RWPE2 (cell line): ENCODE measurements at regions not wholly inside any gene's neighbourhood (a gene's known extent, or its start where the extent isn't known, plus 50 kb on each side); places are given as distances from the start of the nearest gene placed in this dataset.
A peak's percentile ranks its signal among the peaks of the same experiment; 100 is the strongest.

Source experiments
- ATAC-seq: fragments of 200-7000 bp; cut with Tn5 transposase; 3 replicates; pipeline ENCODE4 v1.9.1; 2021; ENCODE audit warnings: low read depth
- DNase-seq: peaks from one replicate; pipeline ENCODE4 v3.0.0-alpha.2; 2020; ENCODE audit warnings: low spot score
- H3K27ac ChIP-seq: fragments of 450-650 bp; 2 replicates; pipeline ENCODE4 v1.5.1; 2017; ENCODE audit warnings: mild to moderate bottlenecking; ENCODE audit not compliant: poor library complexity, severe bottlenecking
- H3K27me3 ChIP-seq: fragments of 250-450 bp; sonication (Bioruptor Pico); 2 replicates; pipeline ENCODE4 v1.5.1; 2021; ENCODE audit warnings: mild to moderate bottlenecking, moderate library complexity; ENCODE audit not compliant: insufficient read depth, poor library complexity, severe bottlenecking
- H3K36me3 ChIP-seq: fragments of 250-450 bp; sonication (Bioruptor Pico); 2 replicates; pipeline ENCODE4 v1.5.1; 2020; ENCODE audit warnings: low read depth, mild to moderate bottlenecking, moderate library complexity
- H3K4me1 ChIP-seq: fragments of 250-450 bp; sonication (Bioruptor Pico); 2 replicates; pipeline ENCODE4 v1.5.1; 2021; ENCODE audit warnings: mild to moderate bottlenecking, moderate library complexity; ENCODE audit not compliant: insufficient read depth, poor library complexity, severe bottlenecking
- H3K4me3 ChIP-seq: fragments of 250-450 bp; sonication (Bioruptor Pico); 2 replicates; pipeline ENCODE4 v1.5.1; 2021; ENCODE audit warnings: mild to moderate bottlenecking, moderate library complexity; ENCODE audit not compliant: severe bottlenecking
- H3K9me3 ChIP-seq: fragments of 250-450 bp; sonication (Bioruptor Pico); 2 replicates; pipeline ENCODE4 v1.5.1; 2021; ENCODE audit warnings: mild to moderate bottlenecking, moderate library complexity; ENCODE audit not compliant: severe bottlenecking
- CTCF ChIP-seq: fragments of 450-650 bp; IDR thresholded peaks from one replicate; pipeline ENCODE4 v1.5.1; 2017; ENCODE audit warnings: mild to moderate bottlenecking, moderate library complexity; ENCODE audit not compliant: poor library complexity, severe bottlenecking

DNA sequence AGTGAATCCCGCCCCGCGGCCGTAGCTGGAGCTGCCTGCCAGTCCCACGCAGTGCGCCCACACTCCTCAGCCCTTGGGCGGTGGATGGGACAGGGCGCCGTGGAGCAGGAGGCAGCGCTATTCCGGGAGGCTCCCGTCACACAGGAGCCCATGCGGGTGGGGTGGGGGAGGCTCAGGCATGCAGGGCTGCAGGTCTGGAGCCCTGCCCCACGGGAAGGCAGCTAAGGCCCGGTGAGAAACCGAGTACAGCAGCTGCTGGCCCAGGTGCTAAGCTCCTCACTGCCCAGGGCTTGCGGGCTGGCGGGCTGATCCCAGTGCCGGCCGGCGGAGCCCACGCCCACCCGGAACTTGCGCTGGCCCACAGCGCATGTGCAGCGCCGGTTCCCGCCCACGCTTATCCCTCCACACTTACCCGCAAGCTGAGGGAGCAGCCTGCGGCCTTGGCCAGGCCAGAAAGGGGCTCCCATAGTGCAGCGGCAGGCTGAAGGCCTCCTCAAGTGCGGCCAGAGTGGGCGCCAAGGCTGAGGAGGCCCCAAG lies 1152.8 kb upstream of the CELF4 start:
- ATAC-seq = no peak
- TF ChIP-seq CTCF = no peak
- H3K27ac ChIP-seq = no peak overlapping the region
- H3K36me3 ChIP-seq = no peaks in the 10 kb centered on the region
- H3K27me3 ChIP-seq = no peaks in the 10 kb centered on the region
- H3K9me3 ChIP-seq = no peaks in the 10 kb centered on the region
- H3K4me3 ChIP-seq = no peak overlapping the region
- DNase-seq = peak; percentile 33
- H3K4me1 ChIP-seq = peaks cover 14% of the 10 kb centered on the region

- TF ChIP-seq CTCF = no peak
- no peaks in the 10 kb centered on the region for H3K9me3 ChIP-seq
- no peaks in the 10 kb centered on the region for H3K27me3 ChIP-seq
- no peak overlapping the region for H3K27ac ChIP-seq
- DNase-seq (no peak), ATAC-seq (peak; percentile 66)
- H3K4me1 ChIP-seq = no peaks in the 10 kb centered on the region
- no peak overlapping the region for H3K4me3 ChIP-seq
- no peaks in the 10 kb centered on the region for H3K36me3 ChIP-seq
Observed at GRCh38 chr18:38709122-38709521, 1143.5 kb upstream of the CELF4 start.

DNA sequence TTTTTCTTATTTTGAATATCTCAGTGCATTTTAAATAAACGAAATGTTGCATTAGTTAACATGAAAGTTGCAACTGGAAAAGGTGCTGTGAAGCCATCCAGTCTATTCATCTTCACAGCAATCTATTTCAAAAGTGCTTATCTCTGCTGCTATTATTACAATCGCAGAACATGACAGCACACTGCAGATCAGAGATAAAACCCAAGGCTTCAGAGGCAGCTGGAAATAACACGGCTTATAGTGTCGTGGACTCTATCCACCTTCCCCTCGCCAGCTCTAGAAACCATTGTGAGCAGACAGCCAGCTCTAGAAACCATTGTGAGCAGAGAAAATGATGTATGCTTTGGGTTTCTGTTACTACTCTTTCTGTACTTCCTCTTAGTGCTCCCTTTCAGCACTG lies 1140.8 kb upstream of the CELF4 start:
- no peaks in the 10 kb centered on the region for H3K4me1 ChIP-seq
- no peak overlapping the region for H3K27ac ChIP-seq
- H3K27me3 ChIP-seq = no peaks in the 10 kb centered on the region
- DNase-seq (no peak), ATAC-seq (no peak)
- H3K9me3 ChIP-seq = no peaks in the 10 kb centered on the region
- H3K36me3 ChIP-seq = no peaks in the 10 kb centered on the region
- no peak overlapping the region for H3K4me3 ChIP-seq
- no peak for TF ChIP-seq CTCF

GRCh38 chr18:38698088-38698487 lies 1132.5 kb upstream of the CELF4 start:
- DNase-seq (no peak), ATAC-seq (no peak)
- H3K4me1 ChIP-seq = peaks cover 7% of the 10 kb centered on the region
- H3K9me3 ChIP-seq = no peaks in the 10 kb centered on the region
- no peaks in the 10 kb centered on the region for H3K27me3 ChIP-seq
- no peak overlapping the region for H3K4me3 ChIP-seq
- no peaks in the 10 kb centered on the region for H3K36me3 ChIP-seq
- H3K27ac ChIP-seq = no peak overlapping the region
- no peak for TF ChIP-seq CTCF

GRCh38 chr18:38695559-38696280 lies 1130.1 kb upstream of the CELF4 start:
- Histone ChIP-seq H3K27ac (peak overlapping the region; percentile 29), H3K27me3 (no peaks in the 10 kb centered on the region), H3K4me3 (no peak overlapping the region), H3K4me1 (peaks cover 7% of the 10 kb centered on the region), H3K36me3 (no peaks in the 10 kb centered on the region), H3K9me3 (no peaks in the 10 kb centered on the region)
- DNase-seq (no peak), ATAC-seq (peak; percentile 99)
- TF ChIP-seq CTCF = no peak
